ENCODE measurements at regions not wholly inside any gene's neighbourhood (a gene's known extent, or its start where the extent isn't known, plus 50 kb on each side); places are given as distances from the start of the nearest gene placed in this dataset.

GRCh38 chr2:17232776-17233556, 285.3 kb downstream of the RAD51AP2 start:
- no peak for DNase-seq
- H3K36me3 ChIP-seq, result no peaks in the 10 kb centered on the region
- WGBS, 2 donors, result 61 to 63% methylated on average over 4 of the region's 4 CpGs
- no peak overlapping the region for H3K27ac ChIP-seq
- intact Hi-C loops (cut with DNase I), result no loop called here
- no peak overlapping the region for H3K4me3 ChIP-seq
- H3K4me1 ChIP-seq, result no peaks in the 10 kb centered on the region
- TF ChIP-seq POLR2A (IDR thresholded peaks at IDR 0.05) (no peak), CTCF (IDR thresholded peaks at IDR 0.05) (no peak)
- no peaks in the 10 kb centered on the region for H3K9me3 ChIP-seq
- H3K27me3 ChIP-seq, result no peaks in the 10 kb centered on the region

- Histone ChIP-seq H3K36me3 (no peaks in the 10 kb centered on the region), H3K4me3 (no peak overlapping the region), H3K9me3 (no peaks in the 10 kb centered on the region), H3K27ac (no peak overlapping the region), H3K4me1 (no peaks in the 10 kb centered on the region), H3K27me3 (no peaks in the 10 kb centered on the region)
- intact Hi-C loops (cut with DNase I), result no loop called here
- DNase-seq, result no peak
- 93% methylated on average over 5 of the region's 5 CpGs for WGBS, 2 donors
- TF ChIP-seq POLR2A (IDR thresholded peaks at IDR 0.05) (no peak), CTCF (IDR thresholded peaks at IDR 0.05) (no peak)
Observed at GRCh38 chr2:17231394-17231965, 286.8 kb downstream of the RAD51AP2 start.

GRCh38 chr2:17229414-17229813, 288.8 kb downstream of the RAD51AP2 start:
- TF ChIP-seq POLR2A (IDR thresholded peaks at IDR 0.05) (no peak), CTCF (IDR thresholded peaks at IDR 0.05) (no peak)
- Histone ChIP-seq H3K4me3 (no peak overlapping the region), H3K9me3 (no peaks in the 10 kb centered on the region), H3K27ac (no peak overlapping the region), H3K36me3 (no peaks in the 10 kb centered on the region), H3K27me3 (no peaks in the 10 kb centered on the region), H3K4me1 (no peaks in the 10 kb centered on the region)
- no peak for DNase-seq
- intact Hi-C loops (cut with DNase I), result no loop called here
- WGBS, 2 donors, result 64 to 79% methylated on average over 1 of the region's 1 CpG

GRCh38 chr2:17228461-17228860, 289.8 kb downstream of the RAD51AP2 start:
- intact Hi-C loops (cut with DNase I), result no loop called here
- no peaks in the 10 kb centered on the region for H3K9me3 ChIP-seq
- no peaks in the 10 kb centered on the region for H3K36me3 ChIP-seq
- no peak overlapping the region for H3K27ac ChIP-seq
- TF ChIP-seq POLR2A (IDR thresholded peaks at IDR 0.05) (no peak), CTCF (IDR thresholded peaks at IDR 0.05) (no peak)
- H3K27me3 ChIP-seq, result no peaks in the 10 kb centered on the region
- 85 to 97% methylated on average over 3 to 4 of the region's 6 CpGs for WGBS, 2 donors
- H3K4me3 ChIP-seq, result no peak overlapping the region
- H3K4me1 ChIP-seq, result no peaks in the 10 kb centered on the region
- DNase-seq, result no peak

GRCh38 chr2:17227856-17228255, 290.4 kb downstream of the RAD51AP2 start:
- H3K4me1 ChIP-seq, result no peaks in the 10 kb centered on the region
- no peak for TF ChIP-seq POLR2A (IDR thresholded peaks at IDR 0.05)
- 79 to 83% methylated on average over 5 of the region's 5 CpGs for WGBS, 2 donors
- H3K4me3 ChIP-seq, result no peak overlapping the region
- no peaks in the 10 kb centered on the region for H3K27me3 ChIP-seq
- DNase-seq, result no peak
- H3K9me3 ChIP-seq, result no peaks in the 10 kb centered on the region
- no peak overlapping the region for H3K27ac ChIP-seq
- H3K36me3 ChIP-seq, result no peaks in the 10 kb centered on the region
- intact Hi-C loops (cut with DNase I), result no loop called here

All from esophagus squamous epithelium (tissue), 5 donors.